ENCODE measurements at regions not wholly inside any gene's neighbourhood (a gene's known extent, or its start where the extent isn't known, plus 50 kb on each side); places are given as distances from the start of the nearest gene placed in this dataset.

DNA sequence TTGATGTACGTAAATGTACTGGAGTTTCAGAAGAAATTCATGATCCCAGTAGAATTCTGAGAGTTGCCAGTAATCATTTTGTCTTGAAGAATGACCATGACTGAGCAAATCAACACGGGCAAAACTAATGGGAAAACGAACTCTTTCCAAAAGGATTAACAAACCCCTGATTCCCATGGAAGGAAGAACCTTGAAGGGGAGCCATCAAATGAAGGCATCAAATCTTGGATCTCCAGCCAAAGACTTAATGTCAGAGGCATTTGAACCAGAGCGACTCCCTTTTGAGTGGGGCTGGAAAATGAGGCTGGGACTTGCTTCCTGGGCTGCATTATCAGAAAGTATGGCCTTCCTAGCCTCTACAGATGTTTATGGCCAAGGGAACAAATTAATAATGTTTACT lies 364.4 kb upstream of the PRKCQ start:
- no peaks in the 10 kb centered on the region for H3K9me1 ChIP-seq (replicated peaks; ENCODE audit: control insufficient read depth, extremely low read depth, insufficient read depth, low read length)
- H3K27me3 ChIP-seq (ENCODE audit: control insufficient read depth in 2 of 2, insufficient read depth in 2 of 2, low read length in 2 of 2), result no peaks in the 10 kb centered on the region
- H4K20me1 ChIP-seq (replicated peaks; ENCODE audit: control insufficient read depth, extremely low read depth, insufficient read depth, low read length), result no peaks in the 10 kb centered on the region
- no peak for DNase-seq (ENCODE audit: low read depth, low spot score)
- POLR2A ChIA-PET, result no interaction called here
- CTCF ChIA-PET, result no interaction called here
- no TSS peak for BruUV-seq (replicated peaks)
- H3K9me3 ChIP-seq (replicated peaks; ENCODE audit: control insufficient read depth, insufficient read depth, low read length), result no peaks in the 10 kb centered on the region
- H3K27ac ChIP-seq (ENCODE audit: insufficient read depth, low read depth, low read length), result no peak overlapping the region
- dilution Hi-C loops (cut with MboI; ENCODE audit: extremely low pct_ligation_motif_present, low sequenced_read_pairs) (no loop called here), intact Hi-C loops (cut with micrococcal nuclease) (no loop called here)
- H2AFZ ChIP-seq (ENCODE audit: low read depth, low read length), result no peak overlapping the region
- H3K4me2 ChIP-seq (ENCODE audit: insufficient read depth, low read length), result no peak overlapping the region
- no peaks in the 10 kb centered on the region for H3K36me3 ChIP-seq (ENCODE audit: control insufficient read depth in 2 of 2, extremely low read depth in 1 of 2, insufficient read depth in 2 of 2, low read length in 2 of 2)
- H3K4me1 ChIP-seq (ENCODE audit: control insufficient read depth, extremely low read depth, insufficient read depth, low read length), result no peaks in the 10 kb centered on the region
- no peak overlapping the region for H3K4me3 ChIP-seq (replicated peaks in 1 of 3; ENCODE audit: insufficient read depth in 1 of 3, low read depth in 1 of 3, low read length in 3 of 3)
- TF ChIP-seq FOS (IDR thresholded peaks at IDR 0.05; ENCODE audit: borderline replicate concordance, insufficient read depth, low read length) (no peak), MYC (IDR thresholded peaks at IDR 0.05; ENCODE audit: low read depth, low read length) (no peak), POLR2A (IDR thresholded peaks at IDR 0.05; ENCODE audit: low read depth, low read length) (no peak), GATA2 (IDR thresholded peaks at IDR 0.05; ENCODE audit: insufficient read depth, insufficient read length, low read depth, low read length) (no peak), EZH2 (IDR thresholded peaks at IDR 0.05; ENCODE audit: borderline replicate concordance, low read depth, low read length, severe bottlenecking) (no peak), POLR2AphosphoS5 (IDR thresholded peaks at IDR 0.05; ENCODE audit: insufficient read depth, low read depth, low read length) (no peak), JUN (IDR thresholded peaks at IDR 0.05; ENCODE audit: borderline replicate concordance, insufficient read depth, insufficient read length, low read depth) (no peak)
- TF ChIP-seq, protein P1, sequence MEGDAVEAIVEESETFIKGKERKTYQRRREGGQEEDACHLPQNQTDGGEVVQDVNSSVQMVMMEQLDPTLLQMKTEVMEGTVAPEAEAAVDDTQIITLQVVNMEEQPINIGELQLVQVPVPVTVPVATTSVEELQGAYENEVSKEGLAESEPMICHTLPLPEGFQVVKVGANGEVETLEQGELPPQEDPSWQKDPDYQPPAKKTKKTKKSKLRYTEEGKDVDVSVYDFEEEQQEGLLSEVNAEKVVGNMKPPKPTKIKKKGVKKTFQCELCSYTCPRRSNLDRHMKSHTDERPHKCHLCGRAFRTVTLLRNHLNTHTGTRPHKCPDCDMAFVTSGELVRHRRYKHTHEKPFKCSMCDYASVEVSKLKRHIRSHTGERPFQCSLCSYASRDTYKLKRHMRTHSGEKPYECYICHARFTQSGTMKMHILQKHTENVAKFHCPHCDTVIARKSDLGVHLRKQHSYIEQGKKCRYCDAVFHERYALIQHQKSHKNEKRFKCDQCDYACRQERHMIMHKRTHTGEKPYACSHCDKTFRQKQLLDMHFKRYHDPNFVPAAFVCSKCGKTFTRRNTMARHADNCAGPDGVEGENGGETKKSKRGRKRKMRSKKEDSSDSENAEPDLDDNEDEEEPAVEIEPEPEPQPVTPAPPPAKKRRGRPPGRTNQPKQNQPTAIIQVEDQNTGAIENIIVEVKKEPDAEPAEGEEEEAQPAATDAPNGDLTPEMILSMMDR (IDR thresholded peaks at IDR 0.05; ENCODE audit: extremely low read depth in 1 of 2, insufficient read depth in 1 of 2, low read depth in 1 of 2, low read length in 2 of 2), result no peak
- TF ChIP-seq, protein P2, sequence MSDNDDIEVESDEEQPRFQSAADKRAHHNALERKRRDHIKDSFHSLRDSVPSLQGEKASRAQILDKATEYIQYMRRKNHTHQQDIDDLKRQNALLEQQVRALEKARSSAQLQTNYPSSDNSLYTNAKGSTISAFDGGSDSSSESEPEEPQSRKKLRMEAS (IDR thresholded peaks at IDR 0.05; ENCODE audit: insufficient read depth, insufficient read length), result no peak
- H3K79me2 ChIP-seq (ENCODE audit: control insufficient read depth, insufficient read depth, low read length), result no peaks in the 10 kb centered on the region
- no peak overlapping the region for H3K9ac ChIP-seq (replicated peaks; ENCODE audit: extremely low read depth, insufficient read depth, low read length)
- no peak for FAIRE-seq
